HG03342 (cell line): ENCODE measurements at regions not wholly inside any gene's neighbourhood (a gene's known extent, or its start where the extent isn't known, plus 50 kb on each side); places are given as distances from the start of the nearest gene placed in this dataset.

Experiments used
- ATAC-seq: cut with Tn5 transposase; IDR thresholded peaks from one replicate; pipeline ENCODE4 v1.9.1; 2021; ENCODE audit warnings: mild to moderate bottlenecking, moderate library complexity; ENCODE audit not compliant: unreplicated experiment

DNA sequence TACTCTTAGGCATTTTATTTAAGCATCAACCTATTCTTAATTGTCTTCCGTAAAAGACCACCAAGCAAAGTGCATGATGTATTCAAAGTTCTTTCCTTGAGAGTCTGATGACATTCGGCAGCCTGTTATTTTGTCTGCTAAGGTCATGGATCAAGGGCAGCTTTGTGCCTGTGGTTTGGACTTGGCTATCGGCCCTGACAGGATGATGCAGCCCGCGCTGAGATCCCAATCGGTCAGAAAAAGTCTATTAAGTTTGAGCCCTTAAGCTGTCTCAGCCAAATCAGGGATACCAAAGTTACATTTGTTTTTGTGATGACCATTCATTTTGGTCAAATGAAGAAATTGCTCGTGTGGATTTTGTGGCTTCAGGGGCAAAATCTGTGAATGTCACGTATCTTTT is 718.9 kb upstream of the FANCL start:
- ATAC-seq: no peak

DNA sequence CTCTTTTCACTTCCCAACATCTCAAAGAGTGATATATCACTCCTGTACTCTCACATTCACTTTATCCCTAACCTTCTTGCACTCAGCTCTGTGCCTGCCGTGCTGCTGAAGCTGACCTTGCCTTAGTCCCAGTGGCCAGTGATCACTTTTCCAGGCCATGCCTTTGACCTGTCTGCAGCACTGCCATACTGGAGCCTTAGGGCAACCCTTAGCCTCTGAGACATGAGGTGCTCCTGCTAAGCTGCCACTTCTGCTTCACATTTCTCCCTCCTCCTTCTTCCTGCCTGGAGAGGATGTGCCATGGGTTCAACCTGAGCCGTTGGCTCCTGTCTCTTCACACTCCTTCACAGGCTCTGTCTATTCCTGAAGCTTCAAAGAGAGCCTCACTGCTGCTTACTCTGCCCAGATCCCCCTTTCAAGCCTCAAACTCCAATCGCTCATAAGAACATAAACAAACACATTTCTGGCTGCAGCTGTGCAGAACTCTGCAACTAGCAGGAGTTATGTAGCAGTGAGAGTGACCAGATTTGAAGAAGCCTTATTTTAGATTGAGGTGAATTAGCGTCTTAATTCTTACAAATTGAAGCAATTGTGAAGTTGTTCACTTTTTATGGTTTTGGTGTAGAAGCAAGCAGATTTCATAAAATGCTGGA is 716.2 kb upstream of the FANCL start:
- ATAC-seq: no peak

DNA sequence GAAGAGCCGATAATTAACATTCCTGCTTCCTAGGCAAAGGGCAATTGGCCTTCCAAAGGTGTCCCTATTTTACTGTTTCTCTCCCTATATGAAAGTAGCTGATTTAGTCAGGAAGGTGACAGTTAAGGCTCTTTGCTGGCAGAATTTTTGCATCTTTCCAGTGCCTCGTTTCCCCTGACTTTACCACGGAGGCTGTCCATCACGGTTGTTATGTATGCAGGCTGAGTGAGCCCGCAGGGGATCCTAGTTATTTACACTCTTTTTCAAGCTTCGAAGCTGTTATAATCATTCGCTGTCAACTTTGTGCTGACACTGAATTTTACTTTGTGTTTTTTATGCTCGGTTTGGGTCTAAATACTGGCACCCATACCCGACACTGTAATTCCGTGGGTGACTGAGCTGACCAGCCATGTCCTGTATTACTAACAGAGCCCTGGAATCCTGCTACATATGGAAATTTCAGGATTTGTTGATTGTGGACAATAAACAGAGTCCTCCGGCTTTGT is 713.8 kb upstream of the FANCL start:
- ATAC-seq: no peak

DNA sequence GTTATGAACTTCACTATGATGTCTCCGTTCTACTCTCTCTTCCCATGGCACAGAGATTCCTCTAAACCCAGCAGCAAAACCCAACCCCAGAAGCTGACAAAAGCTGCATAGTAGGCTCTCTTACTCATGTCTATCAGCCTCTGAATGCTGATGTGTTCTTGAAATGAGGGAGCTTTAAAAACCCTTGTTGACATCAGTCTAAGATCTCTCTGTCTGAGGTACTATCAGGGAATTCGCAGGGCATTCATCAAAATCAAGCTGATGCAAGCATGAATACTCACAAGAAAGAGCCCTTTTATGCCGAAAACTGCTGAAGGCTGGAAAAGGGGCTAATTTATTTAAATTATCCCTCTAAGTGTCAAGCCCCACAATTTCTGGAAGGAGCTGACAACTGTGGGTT is 710.6 kb upstream of the FANCL start:
- no peak for ATAC-seq

DNA sequence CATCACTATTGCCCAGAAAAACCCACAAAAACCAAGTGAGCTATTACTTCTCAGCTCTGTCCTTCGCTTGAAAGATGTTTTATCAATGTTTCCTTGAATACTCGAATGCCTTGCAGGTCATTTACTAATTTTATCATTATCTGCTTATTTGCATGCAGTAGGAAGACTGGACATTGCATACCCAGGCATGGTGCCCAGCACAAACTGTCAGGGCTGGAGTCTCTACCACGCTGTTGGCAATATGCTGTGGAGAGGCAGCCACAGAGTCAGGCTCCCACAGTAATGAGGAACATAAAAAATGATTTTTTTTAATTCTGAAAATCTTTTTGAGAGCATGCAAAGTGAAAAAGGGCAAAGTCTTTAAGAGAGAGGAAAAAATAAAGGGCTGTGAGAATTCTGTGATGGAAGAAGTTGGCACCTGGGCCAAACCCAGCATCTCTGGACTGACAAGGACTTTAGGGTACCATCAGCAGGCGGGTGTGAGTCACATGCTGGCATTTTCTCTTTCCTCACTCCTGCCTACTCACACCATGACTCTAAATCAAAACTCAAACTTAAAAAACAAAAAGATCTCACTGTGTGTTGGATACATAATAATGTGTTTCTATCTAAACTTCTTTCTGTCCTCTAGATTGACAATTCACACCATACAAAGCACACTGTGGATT is 709.8 kb upstream of the FANCL start:
- no peak for ATAC-seq

DNA sequence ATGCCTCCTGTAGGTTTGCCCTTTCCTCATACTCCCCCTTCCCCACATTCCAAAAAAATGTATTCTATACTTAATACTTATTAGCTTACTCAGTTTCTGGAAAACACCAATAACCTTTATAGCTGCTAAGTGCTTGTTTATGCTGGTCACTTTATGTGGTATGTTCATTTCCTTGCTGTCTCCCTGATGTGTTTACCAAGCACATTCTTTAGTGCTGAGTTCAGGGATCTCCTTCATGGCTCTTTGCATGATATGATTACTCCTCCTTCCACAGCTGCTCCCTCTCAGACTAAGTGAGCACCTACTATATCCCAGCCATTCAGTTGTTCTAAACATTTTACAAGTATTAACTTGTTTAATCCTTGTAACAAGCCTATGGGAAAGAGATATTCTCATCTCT is 698.3 kb upstream of the FANCL start:
- ATAC-seq: no peak

DNA sequence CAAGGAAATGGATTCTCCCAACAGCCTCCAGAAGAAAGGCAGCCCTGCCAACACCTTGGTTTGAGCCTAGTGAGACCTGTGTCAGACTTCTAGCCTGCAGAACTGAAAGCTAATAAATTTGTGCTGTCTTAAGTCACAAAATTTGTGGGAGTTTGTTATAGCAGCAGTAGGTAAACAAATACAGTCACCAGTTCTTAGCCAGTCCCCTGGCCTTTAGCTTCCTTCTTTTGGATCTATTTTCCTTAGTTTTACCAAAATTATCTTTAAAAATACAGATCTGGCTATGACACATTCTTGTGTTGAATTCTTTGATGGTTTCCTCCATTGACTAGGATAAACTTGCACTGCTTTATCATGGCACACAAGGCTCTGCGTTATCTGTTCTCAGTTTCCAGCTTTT is 697.9 kb upstream of the FANCL start:
- ATAC-seq: no peak

DNA sequence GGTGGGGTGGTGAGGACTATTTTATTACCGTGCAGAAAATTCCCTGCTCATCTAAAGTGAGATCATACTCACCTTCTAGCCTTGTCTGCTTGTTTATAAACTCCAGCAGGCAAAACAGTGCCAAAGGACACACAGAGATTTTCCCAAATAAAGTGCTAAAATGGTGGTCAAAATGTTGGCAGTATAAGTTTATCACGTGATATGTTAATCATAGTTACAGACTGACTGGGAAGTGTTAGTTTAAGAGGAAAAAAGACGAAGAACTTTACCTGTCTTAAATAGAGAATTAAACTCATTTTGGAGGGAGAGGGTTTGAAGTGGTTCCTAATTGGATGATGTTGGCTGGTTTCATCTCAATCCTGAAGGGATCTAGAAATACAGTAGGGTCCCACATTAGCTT is 691.7 kb upstream of the FANCL start:
- ATAC-seq: no peak

DNA sequence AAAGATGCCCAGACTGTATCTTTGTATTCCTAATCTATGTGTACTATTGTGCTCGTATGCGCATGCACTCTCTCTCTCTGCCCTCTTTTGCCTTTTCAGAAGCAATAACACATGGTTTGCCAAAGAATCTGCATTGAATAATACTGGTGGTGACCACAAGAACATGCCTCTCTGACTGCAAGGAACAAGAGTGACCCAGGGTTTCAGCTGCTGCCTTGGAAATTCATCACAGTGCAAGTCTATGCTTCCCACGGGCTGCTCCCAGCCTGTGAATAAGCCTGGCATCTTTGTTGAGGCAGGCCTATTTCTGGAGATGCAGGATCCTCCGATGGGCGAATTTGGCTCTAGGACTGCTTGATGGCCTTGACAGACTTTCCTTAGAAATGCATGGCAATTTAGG is 689.4 kb upstream of the FANCL start:
- no peak for ATAC-seq

DNA sequence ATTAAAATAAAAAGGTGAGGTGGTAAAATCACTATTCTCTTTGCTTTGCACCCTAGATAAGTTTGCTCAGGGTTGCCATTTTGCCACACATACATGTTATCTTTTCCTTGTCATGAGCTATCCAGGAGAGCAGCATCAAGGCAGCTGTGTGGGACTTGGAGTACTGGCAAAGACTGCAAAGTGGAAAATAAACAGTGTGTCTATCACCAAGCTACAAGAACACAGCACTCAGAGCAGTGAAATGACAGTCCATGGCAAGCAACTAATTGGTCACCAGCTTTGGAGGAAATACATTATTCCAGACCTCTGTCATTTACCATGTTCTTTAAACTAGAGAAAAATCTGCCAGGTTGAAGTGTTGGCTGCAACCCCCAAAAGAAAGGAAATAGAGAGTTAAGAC is 687.8 kb upstream of the FANCL start:
- ATAC-seq: no peak

DNA sequence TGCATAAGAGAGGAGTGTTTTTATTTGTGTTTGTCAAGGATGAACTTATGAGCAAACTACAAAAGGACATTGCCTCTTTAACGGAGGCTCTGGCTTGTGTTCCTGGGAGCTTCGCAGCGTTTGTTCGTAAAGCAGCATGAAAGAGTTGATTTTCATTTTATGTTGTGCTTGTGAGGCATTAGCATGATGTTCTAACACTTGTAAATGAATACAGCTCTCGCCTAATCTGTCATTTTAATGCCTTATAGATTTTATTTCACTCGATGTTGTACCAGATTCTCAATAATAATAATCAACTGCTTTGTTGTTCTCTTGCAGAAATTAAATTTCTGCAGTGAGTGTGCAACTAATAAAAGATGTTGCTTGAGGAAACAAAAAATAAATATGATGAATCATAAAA is 687.3 kb upstream of the FANCL start:
- no peak for ATAC-seq

DNA sequence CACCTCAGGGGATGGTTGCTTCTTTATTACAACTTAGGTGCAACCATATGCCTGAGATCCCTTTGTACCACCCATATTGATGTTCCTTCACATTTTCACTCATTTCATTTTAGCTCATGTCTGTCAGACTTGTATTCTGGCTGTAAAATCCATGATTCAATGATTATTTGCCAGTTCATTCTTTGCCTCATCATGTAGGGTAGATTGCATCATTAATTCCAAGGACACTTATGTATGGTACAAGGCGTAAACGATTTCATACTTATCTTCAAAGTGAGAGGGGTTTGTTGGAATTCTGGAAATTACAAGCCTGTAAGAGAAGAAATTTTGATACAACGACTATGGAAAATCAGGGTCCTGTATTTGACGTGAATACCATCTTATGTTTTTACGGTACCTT is 685.0 kb upstream of the FANCL start:
- ATAC-seq: no peak

DNA sequence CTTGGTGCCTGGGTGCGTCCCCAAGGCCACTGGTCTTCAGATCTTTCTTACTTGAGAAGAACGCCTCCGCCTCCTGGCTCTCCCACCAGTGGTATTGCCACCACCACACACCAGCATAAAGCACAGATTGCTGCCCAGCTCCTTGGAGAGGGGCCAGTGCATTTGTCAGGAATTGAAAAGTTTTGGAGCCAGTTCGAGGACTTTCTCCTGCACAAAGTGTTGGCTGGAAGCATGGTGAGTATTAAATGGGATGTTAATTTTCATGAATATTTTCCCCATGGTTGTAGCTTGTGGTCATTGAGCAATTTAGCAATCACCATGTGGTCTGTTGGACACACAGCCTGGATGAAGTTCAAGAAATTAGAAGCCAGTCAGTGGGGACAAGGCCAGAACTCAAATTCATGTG is 684.6 kb upstream of the FANCL start:
- ATAC-seq: no peak

DNA sequence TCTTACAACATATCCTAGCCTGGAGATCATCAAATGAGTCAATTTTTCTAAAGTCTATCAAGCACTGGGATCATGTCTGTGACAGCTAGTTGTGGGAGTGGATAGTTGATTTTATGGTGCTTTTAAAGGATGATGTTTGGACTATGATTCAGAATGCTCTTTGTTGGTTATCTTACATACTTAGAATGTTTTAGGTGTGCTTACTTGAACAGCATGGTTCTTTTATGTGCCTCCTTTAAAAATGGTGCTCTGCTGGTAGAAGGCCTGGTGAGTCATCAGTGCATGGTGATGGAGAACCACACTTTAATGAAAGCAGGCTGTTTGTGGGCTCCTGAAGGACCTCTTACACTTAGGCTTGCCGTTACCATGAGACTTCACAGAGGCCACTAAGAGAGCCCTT is 682.7 kb upstream of the FANCL start:
- no peak for ATAC-seq

DNA sequence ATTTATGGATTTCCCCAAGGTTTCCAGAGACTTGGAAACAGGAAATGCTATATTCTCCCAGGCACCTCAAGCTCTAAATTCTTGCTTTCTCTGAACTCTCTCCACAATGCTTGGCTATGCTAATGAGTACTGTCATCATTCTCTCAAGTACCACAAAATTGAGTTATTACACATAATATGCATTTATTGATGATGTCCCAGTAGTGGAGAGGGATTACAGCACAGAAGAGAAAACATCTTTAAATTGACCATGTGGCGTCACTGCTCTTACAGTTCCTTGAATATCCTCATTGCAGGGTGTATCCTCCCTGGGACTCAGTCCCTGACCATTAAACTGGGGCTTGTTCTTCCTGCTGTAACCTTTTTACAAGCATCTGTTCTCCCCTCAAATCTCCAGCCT is 681.1 kb upstream of the FANCL start:
- no peak for ATAC-seq

DNA sequence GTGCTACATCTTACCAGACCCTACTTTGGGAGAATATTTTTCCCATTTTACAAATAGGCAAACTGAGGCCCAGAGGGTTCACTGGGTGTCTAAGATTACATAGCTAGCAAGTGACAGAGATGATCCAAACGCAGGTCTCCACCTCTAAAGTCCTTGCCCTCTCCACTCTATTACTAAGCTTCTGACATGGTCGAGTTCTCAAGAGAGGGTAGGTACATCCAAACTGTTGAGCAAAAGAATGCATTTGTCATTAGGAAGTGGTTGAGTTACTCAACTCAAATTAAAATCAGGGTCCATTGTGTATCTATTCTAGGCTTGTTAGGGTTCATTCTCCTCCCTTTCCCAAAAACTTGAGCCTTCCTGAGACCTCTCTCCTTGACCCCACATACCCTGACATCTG is 680.6 kb upstream of the FANCL start:
- no peak for ATAC-seq

DNA sequence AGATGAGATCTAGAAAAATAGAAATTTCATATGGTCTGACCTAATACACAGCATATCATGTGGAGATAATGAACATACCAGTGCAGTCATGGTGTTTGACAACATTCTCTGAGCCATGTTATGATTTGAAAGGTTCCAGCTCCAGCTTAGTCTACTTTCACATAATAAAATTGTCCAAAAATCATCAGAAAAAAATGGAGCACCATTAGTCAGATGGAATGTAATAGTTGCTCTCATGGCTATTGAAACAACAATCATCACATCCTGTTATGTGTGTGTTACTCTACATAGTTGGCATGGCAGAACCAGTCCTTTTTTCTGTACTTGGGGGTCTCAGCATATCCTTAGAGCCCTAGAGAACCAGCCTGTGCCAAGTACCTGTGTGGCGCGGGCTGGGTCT is 678.9 kb upstream of the FANCL start:
- no peak for ATAC-seq

DNA sequence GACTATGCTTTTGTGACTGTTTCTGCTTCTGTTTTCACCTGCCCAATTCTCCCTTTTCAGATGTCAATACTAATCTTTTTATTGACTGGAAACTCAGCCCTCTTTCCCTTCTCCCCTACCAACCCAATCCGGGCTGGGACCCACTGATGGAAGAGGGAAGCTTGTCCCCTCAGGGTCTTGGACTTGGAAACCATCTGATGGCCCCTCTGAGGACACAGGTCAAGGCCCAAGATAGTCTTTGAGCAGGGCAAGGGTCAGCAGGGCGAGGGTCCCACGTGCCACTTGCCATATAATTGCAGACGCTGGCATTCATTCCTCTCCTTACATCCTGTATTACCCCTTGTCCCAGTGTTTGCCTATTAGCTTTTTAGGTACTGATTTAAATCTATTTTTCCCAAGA is 678.2 kb upstream of the FANCL start:
- ATAC-seq: no peak

DNA sequence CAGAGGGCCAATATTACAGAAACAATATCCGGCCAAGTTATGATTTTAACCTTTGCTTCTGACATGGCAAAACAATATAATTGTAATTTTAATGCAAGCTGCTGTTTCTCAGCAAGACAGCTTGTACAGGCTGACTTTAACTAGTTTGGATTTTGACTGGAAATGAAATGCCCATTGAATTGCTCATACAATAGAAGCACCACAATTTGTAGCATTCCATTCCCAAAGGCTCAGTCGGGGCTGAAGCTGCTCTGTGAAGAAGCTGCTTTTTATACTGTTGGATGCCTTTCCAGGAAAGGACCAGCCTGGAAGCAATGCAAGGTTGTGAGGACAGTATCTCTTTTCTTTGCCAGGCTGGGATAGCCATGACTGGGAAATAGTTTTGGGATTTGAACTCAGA is 677.0 kb upstream of the FANCL start:
- ATAC-seq: no peak

DNA sequence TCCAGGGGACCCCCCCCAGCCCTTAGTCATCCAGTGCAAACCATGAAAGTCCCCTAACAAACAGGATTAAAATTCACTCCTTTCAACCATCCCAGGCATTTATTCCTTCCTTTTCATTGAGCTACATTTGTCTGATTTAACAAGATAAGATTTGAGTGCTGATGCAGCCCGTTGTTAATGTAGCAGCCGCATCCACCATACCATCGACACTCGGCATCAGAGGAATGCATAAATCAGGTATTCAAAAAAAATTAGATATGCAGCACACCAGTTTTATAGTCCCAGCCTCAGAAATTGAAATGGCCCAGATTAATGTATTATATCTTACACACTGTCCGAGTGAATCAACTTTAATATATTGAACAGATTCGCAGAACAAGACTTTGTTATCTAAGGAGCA is 676.5 kb upstream of the FANCL start:
- ATAC-seq: no peak

DNA sequence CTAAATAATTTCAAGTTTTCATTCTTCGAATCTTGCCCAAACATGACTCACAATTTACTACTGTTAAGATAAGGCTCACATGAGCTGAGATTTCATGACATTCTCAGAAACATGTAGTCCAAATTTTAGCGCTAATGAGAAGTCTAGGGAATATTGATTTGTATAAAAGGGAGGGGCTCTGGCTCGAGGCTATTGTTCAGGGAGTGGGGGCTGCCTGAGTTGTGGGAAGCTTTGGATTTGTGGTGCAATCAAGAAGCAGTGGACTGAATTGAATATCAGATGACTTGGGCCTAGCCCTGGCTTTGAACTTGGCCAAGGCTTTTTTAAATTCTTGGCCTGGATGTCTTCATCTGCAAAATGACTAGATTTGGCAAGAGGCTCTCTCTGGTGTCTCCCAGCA is 674.9 kb upstream of the FANCL start:
- no peak for ATAC-seq

DNA sequence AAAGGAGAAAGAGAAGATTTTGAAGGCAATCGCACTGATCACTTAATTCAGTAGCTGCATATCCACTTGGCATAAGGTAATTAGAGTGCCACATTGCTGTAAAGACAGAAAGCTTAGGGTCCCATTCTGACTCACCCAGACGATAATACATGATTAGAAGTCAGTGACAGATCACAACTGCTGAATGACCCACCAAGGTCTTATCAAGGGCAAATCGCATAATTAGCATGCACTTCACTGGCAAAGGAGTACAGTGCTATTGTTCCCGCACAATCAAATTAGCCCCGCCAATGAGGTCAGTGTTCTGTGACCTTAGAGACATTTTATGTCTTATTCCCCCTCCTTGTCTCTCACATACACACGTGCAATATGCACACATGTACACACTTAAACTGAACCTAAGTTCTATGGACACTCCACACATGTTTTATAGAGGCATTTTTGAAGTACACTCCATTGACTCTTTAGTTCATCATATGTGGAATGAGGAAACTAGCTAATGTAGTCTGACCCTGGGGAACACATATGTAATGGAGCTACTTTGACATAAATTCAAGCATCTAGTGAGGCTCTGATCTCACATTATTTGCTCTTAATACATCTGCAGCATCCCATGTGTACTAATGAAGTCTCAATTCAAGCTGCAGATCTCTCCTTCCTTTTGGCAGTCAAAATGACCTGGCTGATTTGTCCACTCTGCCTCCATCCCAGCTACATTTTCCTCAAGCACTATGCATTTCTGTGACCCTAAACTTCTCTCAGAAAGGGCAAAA is 673.8 kb upstream of the FANCL start:
- ATAC-seq: no peak
